ENCODE measurements at regions not wholly inside any gene's neighbourhood (a gene's known extent, or its start where the extent isn't known, plus 50 kb on each side); places are given as distances from the start of the nearest gene placed in this dataset.

DNA sequence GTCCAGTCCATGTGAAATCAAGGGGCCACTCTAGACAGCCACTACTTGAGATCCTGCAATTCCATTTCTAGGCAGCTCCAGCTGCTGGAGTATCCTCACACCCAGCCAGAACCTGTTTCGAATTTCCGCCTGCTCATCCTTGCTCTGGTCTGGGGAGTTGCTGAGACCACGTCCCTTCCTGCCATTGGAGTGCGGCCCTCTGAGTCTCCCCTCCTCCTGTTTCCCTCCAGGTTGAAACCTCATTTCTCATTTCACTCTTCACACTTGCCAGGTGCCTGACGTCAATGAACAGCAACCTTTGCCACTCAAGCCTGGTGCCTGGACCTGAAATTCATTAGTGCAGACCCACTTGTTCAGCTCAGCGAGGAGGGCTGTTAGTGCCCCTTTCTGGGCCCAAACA is 307.5 kb upstream of the SHH start:
- Histone ChIP-seq H3K27me3 (peaks cover 17% of the 10 kb centered on the region), H3K9me3 (no peaks in the 10 kb centered on the region), H3K4me3 (no peak overlapping the region), H3K4me1 (no peaks in the 10 kb centered on the region), H3K36me3 (no peaks in the 10 kb centered on the region), H3K27ac (no peak overlapping the region)
- no peak for TF ChIP-seq EP300 (IDR thresholded peaks at IDR 0.05)
- no peak for TF ChIP-seq CTCF (IDR thresholded peaks at IDR 0.05)
- TF ChIP-seq POLR2A (IDR thresholded peaks at IDR 0.05) = no peak
- no peak for TF ChIP-seq POLR2AphosphoS5 (IDR thresholded peaks at IDR 0.05)
- 44 to 53% methylated on average over 6 of the region's 6 CpGs for WGBS, 2 donors (ENCODE audit: low coverage in 1 of 2)
- no peak for ATAC-seq

DNA sequence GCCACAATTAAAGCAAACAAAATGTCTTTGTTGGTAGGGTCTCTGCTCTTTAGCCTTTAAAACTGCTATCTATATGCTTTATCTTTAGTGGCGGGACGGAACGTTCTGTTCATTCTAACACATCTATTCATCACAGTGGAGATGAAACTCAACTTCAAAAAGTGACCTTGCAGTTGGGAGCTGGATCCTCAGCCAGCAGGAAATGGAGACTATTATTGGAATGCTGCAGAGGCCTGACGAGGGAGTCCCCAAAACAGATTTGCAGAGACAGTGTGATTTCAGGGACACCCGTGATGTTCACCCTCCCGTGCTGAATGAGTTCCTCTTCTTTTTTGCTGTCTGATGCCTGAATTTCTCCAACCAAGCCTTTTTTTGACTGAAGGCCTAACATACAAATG is 306.0 kb upstream of the SHH start:
- Histone ChIP-seq H3K4me3 (no peak overlapping the region), H3K27ac (no peak overlapping the region), H3K4me1 (no peaks in the 10 kb centered on the region), H3K27me3 (peaks cover 17% of the 10 kb centered on the region), H3K9me3 (no peaks in the 10 kb centered on the region), H3K36me3 (no peaks in the 10 kb centered on the region)
- no peak for ATAC-seq
- TF ChIP-seq EP300 (IDR thresholded peaks at IDR 0.05) (no peak), CTCF (IDR thresholded peaks at IDR 0.05) (no peak), POLR2AphosphoS5 (IDR thresholded peaks at IDR 0.05) (no peak), POLR2A (IDR thresholded peaks at IDR 0.05) (no peak)
- WGBS, 2 donors (ENCODE audit: low coverage in 1 of 2) = 80 to 84% methylated on average over 2 to 3 of the region's 6 CpGs

DNA sequence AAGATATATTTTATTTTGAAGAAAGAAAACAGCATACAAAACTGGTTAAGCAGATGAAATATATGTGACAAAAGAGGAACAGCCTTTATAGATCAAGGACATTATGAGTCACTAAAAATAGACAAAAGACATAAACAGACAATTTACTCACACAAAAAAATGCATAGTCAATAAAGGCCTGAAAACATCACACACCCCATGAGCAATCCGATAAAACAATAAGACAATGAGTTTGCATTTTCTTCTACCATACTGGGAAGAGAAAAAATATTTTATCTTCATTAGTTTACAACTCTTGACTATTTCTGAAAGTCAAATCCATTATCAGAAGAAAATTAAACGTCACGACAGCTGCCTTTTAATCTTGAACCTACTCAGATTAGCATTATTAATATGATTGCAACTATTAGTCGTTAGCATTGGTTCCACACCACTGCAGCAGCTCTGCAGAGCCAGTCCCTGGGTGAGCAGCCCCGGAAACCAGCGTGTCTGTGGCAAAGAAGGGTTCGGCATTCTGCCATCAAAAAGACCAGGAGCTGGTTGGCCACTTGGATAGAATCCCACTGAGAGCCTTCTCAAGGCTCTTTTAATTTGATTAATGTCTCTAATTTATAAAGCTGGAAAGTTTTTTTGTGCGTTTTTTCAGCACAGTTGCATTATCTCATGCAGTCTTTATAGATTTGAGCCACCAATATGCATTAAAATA is 305.4 kb upstream of the SHH start:
- Histone ChIP-seq H3K27me3 (peaks cover 17% of the 10 kb centered on the region), H3K36me3 (no peaks in the 10 kb centered on the region), H3K27ac (no peak overlapping the region), H3K4me1 (no peaks in the 10 kb centered on the region), H3K9me3 (no peaks in the 10 kb centered on the region), H3K4me3 (no peak overlapping the region)
- ATAC-seq = no peak
- WGBS, 2 donors (ENCODE audit: low coverage in 1 of 2) = 59 to 69% methylated on average over 6 to 8 of the region's 8 CpGs
- TF ChIP-seq EP300 (IDR thresholded peaks at IDR 0.05) (no peak), CTCF (IDR thresholded peaks at IDR 0.05) (no peak), POLR2AphosphoS5 (IDR thresholded peaks at IDR 0.05) (no peak), POLR2A (IDR thresholded peaks at IDR 0.05) (no peak)

GRCh38 chr7:156116514-156117215 is 304.4 kb upstream of the SHH start:
- ATAC-seq = no peak
- no peak for TF ChIP-seq CTCF (IDR thresholded peaks at IDR 0.05)
- no peaks in the 10 kb centered on the region for H3K4me1 ChIP-seq
- peaks cover 11% of the 10 kb centered on the region for H3K27me3 ChIP-seq
- no peaks in the 10 kb centered on the region for H3K9me3 ChIP-seq
- H3K36me3 ChIP-seq = no peaks in the 10 kb centered on the region
- no peak overlapping the region for H3K27ac ChIP-seq
- H3K4me3 ChIP-seq = no peak overlapping the region
- 61 to 64% methylated on average over 11 to 12 of the region's 12 CpGs for WGBS, 2 donors (ENCODE audit: low coverage in 1 of 2)

DNA sequence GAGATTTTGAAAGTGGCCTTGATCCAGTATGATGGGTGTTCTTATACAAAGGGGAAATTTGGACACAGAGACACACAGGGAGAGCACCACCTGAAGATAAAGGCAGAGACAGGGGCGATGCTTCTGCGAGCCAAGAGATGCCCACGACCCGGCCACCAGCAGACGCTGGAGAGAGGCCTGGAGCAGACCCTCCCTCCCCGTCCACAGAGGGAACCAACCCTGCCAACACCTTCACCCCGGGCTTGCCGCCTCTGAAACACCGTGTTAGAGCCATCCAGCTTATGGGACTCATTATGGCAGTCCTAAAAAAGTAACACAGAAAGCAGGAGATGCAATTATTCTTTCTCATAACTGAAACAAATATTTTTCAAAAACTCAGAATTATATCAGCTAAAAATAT is 303.3 kb upstream of the SHH start:
- ATAC-seq = no peak
- no peaks in the 10 kb centered on the region for H3K36me3 ChIP-seq
- no peak for TF ChIP-seq POLR2A (IDR thresholded peaks at IDR 0.05)
- TF ChIP-seq POLR2AphosphoS5 (IDR thresholded peaks at IDR 0.05) = no peak
- TF ChIP-seq CTCF (IDR thresholded peaks at IDR 0.05) = no peak
- TF ChIP-seq EP300 (IDR thresholded peaks at IDR 0.05) = no peak
- no peak overlapping the region for H3K4me3 ChIP-seq
- H3K27me3 ChIP-seq = peaks cover under 1% of the 10 kb centered on the region
- H3K4me1 ChIP-seq = no peaks in the 10 kb centered on the region
- H3K9me3 ChIP-seq = no peaks in the 10 kb centered on the region
- H3K27ac ChIP-seq = no peak overlapping the region
- WGBS, 2 donors (ENCODE audit: low coverage in 1 of 2) = 77 to 83% methylated on average over 7 to 9 of the region's 9 CpGs
